T-helper 2 cell treated with Interferon-gamma antibody and Interleukin-4, amounts not matched to agents 5 μg/mL and 100 μg/mL, for 36 hours (primary cell): ENCODE measurements at regions not wholly inside any gene's neighbourhood (a gene's known extent, or its start where the extent isn't known, plus 50 kb on each side); places are given as distances from the start of the nearest gene placed in this dataset.
"Not testable (repeated sequence)": the region's sequence is repeated elsewhere in the genome, so short reads cannot be mapped to it uniquely, and the experiment has no call there.

Source experiments
- DNase-seq: peaks from one replicate; pipeline ENCODE4 v3.0.0; 2021; ENCODE audit warnings: low spot score
- H3K27ac Mint-ChIP-seq: one replicate; pipeline ENCODE4 v1.8.0; 2021; ENCODE audit warnings: mild to moderate bottlenecking, mixed read lengths
- H3K27me3 Mint-ChIP-seq: one replicate; pipeline ENCODE4 v1.8.0; 2021; ENCODE audit warnings: low read depth, mixed read lengths
- H3K36me3 Mint-ChIP-seq: one replicate; pipeline ENCODE4 v1.8.0; 2021; ENCODE audit warnings: low read depth, mixed read lengths
- H3K4me1 Mint-ChIP-seq: one replicate; pipeline ENCODE4 v1.8.0; 2021; ENCODE audit warnings: low read depth, mixed read lengths
- H3K4me3 Mint-ChIP-seq: one replicate; pipeline ENCODE4 v1.8.0; 2022; ENCODE audit warnings: mild to moderate bottlenecking, moderate library complexity, mixed read lengths
- H3K9me3 Mint-ChIP-seq: one replicate; pipeline ENCODE4 v1.8.0; 2021; ENCODE audit warnings: mixed read lengths

DNA sequence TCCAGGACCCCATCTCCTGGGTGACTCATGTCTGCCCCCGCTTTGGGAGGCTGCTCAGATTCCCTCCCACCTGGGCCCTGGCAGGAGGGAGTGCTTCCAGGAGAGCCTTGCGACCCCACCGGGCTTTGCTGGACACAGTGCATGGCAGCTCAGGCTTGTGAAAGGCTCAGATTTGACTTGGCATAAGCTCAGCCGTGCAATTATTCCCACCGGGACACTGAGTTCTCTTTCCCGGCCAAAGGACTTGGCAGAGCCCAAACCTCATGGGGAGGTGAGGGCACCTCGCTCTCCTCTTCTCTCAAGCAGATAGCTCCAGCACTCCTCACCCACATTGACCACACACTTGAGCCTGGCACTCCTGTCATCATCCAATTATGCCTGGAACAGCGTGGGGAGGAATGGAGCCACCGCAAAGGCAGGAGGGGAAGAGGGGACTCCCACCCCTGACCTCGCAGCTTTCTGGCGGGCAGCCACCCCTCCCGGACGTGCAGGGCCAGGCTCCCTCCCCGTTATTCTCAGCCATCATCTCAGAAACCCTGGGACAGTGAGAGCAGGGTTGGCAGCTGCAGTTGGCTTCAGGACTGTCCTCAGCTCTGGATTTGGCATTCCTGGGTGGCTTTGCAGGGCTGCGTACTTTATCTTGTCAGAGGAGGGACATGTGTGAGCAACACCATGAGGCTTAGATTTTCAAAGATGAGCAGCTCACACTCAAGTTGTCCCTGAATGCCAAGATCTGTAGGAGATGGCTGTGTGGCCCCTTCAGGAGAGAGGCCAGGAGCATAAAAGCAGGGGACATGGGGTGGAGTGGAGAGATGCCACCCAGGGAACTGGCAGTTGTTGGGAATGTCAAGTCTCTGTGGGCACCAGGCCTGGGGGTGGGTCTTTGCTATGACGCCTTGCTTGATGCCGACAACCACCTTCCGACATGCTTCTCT, 306.2 kb downstream of the TEX29 start:
- Mint-ChIP-seq H3K9me3 (no peaks in the 10 kb centered on the region), H3K36me3 (no peaks in the 10 kb centered on the region), H3K4me1 (no peaks in the 10 kb centered on the region), H3K27ac (no peak overlapping the region), H3K4me3 (no peak overlapping the region), H3K27me3 (no peaks in the 10 kb centered on the region)
- no peak for DNase-seq

GRCh38 chr13:111627596-111627995, 307.2 kb downstream of the TEX29 start:
- H3K27ac Mint-ChIP-seq, result no peak overlapping the region
- no peaks in the 10 kb centered on the region for H3K4me1 Mint-ChIP-seq
- H3K9me3 Mint-ChIP-seq, result no peaks in the 10 kb centered on the region
- no peak overlapping the region for H3K4me3 Mint-ChIP-seq
- DNase-seq, result no peak
- H3K27me3 Mint-ChIP-seq, result no peaks in the 10 kb centered on the region
- H3K36me3 Mint-ChIP-seq, result no peaks in the 10 kb centered on the region

GRCh38 chr13:111629016-111629415, 308.6 kb downstream of the TEX29 start:
- no peak for DNase-seq
- H3K4me1 Mint-ChIP-seq, result no peaks in the 10 kb centered on the region
- no peaks in the 10 kb centered on the region for H3K36me3 Mint-ChIP-seq
- H3K9me3 Mint-ChIP-seq, result no peaks in the 10 kb centered on the region
- no peak overlapping the region for H3K4me3 Mint-ChIP-seq
- no peaks in the 10 kb centered on the region for H3K27me3 Mint-ChIP-seq
- H3K27ac Mint-ChIP-seq, result no peak overlapping the region

DNA sequence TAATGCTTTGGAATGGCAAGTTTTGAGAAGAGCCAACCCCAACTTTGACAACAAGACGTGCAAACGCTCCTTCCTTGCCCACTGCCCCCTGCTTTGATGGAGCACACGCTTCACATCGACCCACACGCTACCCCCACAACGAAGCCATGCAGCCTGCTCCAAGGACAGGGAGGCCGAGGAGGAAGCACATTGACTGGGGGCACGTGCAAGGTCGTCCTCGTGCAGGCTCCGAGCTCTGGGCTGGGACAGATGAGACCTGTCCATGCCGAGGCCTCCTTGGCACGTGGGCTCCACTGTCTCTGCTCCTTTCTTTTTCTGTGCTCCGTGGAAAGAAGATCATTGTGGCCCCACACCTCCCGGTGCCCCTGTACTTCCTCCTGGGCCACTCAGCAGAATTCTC, 309.0 kb downstream of the TEX29 start:
- Mint-ChIP-seq H3K27me3 (no peaks in the 10 kb centered on the region), H3K4me1 (no peaks in the 10 kb centered on the region), H3K9me3 (no peaks in the 10 kb centered on the region), H3K27ac (no peak overlapping the region), H3K4me3 (no peak overlapping the region), H3K36me3 (no peaks in the 10 kb centered on the region)
- DNase-seq, result no peak

GRCh38 chr13:111629926-111630325, 309.5 kb downstream of the TEX29 start:
- Mint-ChIP-seq H3K4me3 (no peak overlapping the region), H3K27ac (no peak overlapping the region), H3K9me3 (no peaks in the 10 kb centered on the region), H3K4me1 (no peaks in the 10 kb centered on the region), H3K36me3 (no peaks in the 10 kb centered on the region), H3K27me3 (no peaks in the 10 kb centered on the region)
- no peak for DNase-seq

- no peak for DNase-seq
- Mint-ChIP-seq H3K36me3 (no peaks in the 10 kb centered on the region), H3K4me1 (no peaks in the 10 kb centered on the region), H3K9me3 (no peaks in the 10 kb centered on the region), H3K27ac (no peak overlapping the region), H3K4me3 (no peak overlapping the region), H3K27me3 (no peaks in the 10 kb centered on the region)
Observed at GRCh38 chr13:111630406-111630805, 310.0 kb downstream of the TEX29 start.

- H3K4me1 Mint-ChIP-seq, H3K4me3 Mint-ChIP-seq, H3K27me3 Mint-ChIP-seq, DNase-seq, H3K9me3 Mint-ChIP-seq, H3K36me3 Mint-ChIP-seq, H3K27ac Mint-ChIP-seq: not testable (repeated sequence)
Observed at GRCh38 chr13:111631271-111631670, 310.8 kb downstream of the TEX29 start.

- Mint-ChIP-seq H3K27me3 (no peaks in the 10 kb centered on the region), H3K27ac (no peak overlapping the region), H3K4me1 (no peaks in the 10 kb centered on the region), H3K9me3 (no peaks in the 10 kb centered on the region), H3K4me3 (no peak overlapping the region), H3K36me3 (no peaks in the 10 kb centered on the region)
- no peak for DNase-seq
Observed at GRCh38 chr13:111632906-111633305, 312.5 kb downstream of the TEX29 start.

GRCh38 chr13:111633401-111633800, 313.0 kb downstream of the TEX29 start:
- no peak overlapping the region for H3K4me3 Mint-ChIP-seq
- H3K4me1 Mint-ChIP-seq, result no peaks in the 10 kb centered on the region
- no peak overlapping the region for H3K27ac Mint-ChIP-seq
- H3K9me3 Mint-ChIP-seq, result no peaks in the 10 kb centered on the region
- no peaks in the 10 kb centered on the region for H3K27me3 Mint-ChIP-seq
- no peak for DNase-seq
- H3K36me3 Mint-ChIP-seq, result no peaks in the 10 kb centered on the region

- H3K27me3 Mint-ChIP-seq, result no peaks in the 10 kb centered on the region
- no peaks in the 10 kb centered on the region for H3K36me3 Mint-ChIP-seq
- no peak overlapping the region for H3K4me3 Mint-ChIP-seq
- H3K4me1 Mint-ChIP-seq, result no peaks in the 10 kb centered on the region
- no peak overlapping the region for H3K27ac Mint-ChIP-seq
- no peak for DNase-seq
- H3K9me3 Mint-ChIP-seq, result no peaks in the 10 kb centered on the region
Observed at GRCh38 chr13:111634410-111634809, 314.0 kb downstream of the TEX29 start.

- no peak for DNase-seq
- Mint-ChIP-seq H3K4me1 (no peaks in the 10 kb centered on the region), H3K27me3 (no peaks in the 10 kb centered on the region), H3K27ac (no peak overlapping the region), H3K4me3 (no peak overlapping the region), H3K9me3 (no peaks in the 10 kb centered on the region), H3K36me3 (no peaks in the 10 kb centered on the region)
Observed at GRCh38 chr13:111636271-111636670, 315.8 kb downstream of the TEX29 start.

DNA sequence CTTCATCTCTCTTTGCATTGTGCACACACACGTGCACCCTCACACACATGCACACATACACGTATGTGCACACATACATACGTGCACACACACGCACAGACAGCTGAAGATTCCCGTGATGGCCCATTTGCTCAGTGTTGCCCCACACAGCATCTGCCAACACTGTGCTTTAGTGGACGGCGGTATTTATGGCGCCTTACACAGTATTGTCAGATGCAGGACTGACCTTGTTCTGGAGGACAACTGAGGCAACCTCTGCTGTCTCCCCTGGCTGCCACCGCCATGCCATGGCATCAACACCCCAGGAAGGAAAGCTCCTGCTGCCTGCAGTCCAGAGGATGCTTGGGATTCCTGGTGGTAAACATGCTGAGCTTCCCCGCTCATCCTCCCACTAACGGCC, 316.4 kb downstream of the TEX29 start:
- no peak overlapping the region for H3K4me3 Mint-ChIP-seq
- DNase-seq, result no peak
- H3K27ac Mint-ChIP-seq, result no peak overlapping the region
- H3K36me3 Mint-ChIP-seq, result no peaks in the 10 kb centered on the region
- no peaks in the 10 kb centered on the region for H3K27me3 Mint-ChIP-seq
- no peaks in the 10 kb centered on the region for H3K9me3 Mint-ChIP-seq
- no peaks in the 10 kb centered on the region for H3K4me1 Mint-ChIP-seq

DNA sequence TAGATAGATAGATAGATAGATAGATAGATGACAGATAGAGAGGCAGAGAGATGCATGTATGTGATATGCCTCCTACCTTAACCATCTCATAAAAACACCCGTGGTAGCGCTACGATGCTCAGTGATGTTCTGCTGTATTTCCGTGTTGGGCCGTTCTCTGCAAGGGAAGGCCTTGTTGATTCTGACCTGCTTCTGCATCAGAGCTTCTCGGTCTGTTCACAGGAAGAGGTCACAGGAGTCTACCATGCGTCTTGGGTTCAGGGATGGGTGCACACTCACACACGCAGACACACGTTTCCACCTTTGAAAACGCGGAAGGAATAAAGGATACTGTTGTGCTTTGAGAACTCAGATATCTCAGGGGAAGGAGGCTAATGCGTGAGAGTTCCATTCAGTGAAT, 316.9 kb downstream of the TEX29 start:
- no peaks in the 10 kb centered on the region for H3K4me1 Mint-ChIP-seq

DNA sequence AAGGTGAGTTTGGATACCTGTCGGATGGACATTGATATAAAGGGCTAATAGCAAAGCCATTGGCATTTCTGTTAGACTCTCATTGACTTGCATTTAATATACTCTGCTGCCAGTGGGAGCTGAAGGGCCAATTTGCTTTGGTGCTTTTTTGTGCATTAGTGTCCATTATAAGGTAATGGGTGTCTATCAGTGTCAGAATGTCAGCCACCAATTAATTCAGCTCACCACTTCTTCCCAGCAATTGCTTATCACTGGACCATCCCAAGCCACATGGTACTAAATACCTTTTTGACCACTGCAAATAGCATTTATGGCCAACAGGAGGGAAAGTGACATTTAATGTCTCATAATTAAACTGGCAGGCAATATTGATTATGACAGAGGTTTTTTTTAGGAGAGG, 317.8 kb downstream of the TEX29 start:
- Mint-ChIP-seq H3K9me3 (no peaks in the 10 kb centered on the region), H3K27me3 (no peaks in the 10 kb centered on the region), H3K36me3 (no peaks in the 10 kb centered on the region), H3K4me1 (no peaks in the 10 kb centered on the region), H3K4me3 (no peak overlapping the region), H3K27ac (no peak overlapping the region)
- DNase-seq, result no peak

More for the DNA sequence above, 316.9 kb downstream of the TEX29 start:
- DNase-seq, result no peak
- H3K4me3 Mint-ChIP-seq, result no peak overlapping the region
- no peaks in the 10 kb centered on the region for H3K9me3 Mint-ChIP-seq
- H3K27ac Mint-ChIP-seq, result no peak overlapping the region
- no peaks in the 10 kb centered on the region for H3K36me3 Mint-ChIP-seq
- no peaks in the 10 kb centered on the region for H3K27me3 Mint-ChIP-seq

- Mint-ChIP-seq H3K9me3 (no peaks in the 10 kb centered on the region), H3K27me3 (no peaks in the 10 kb centered on the region), H3K4me1 (no peaks in the 10 kb centered on the region), H3K4me3 (no peak overlapping the region), H3K27ac (no peak overlapping the region), H3K36me3 (no peaks in the 10 kb centered on the region)
- DNase-seq, result no peak
Observed at GRCh38 chr13:111639196-111639705, 318.8 kb downstream of the TEX29 start.
